ENCODE measurements at regions not wholly inside any gene's neighbourhood (a gene's known extent, or its start where the extent isn't known, plus 50 kb on each side); places are given as distances from the start of the nearest gene placed in this dataset.

GRCh38 chr7:436367-437128, 83.1 kb downstream of the PDGFA start:
- H3K9ac ChIP-seq (ENCODE audit: extremely low read depth, insufficient read length, low read length): no peak overlapping the region
- no peaks in the 10 kb centered on the region for H4K20me1 ChIP-seq (ENCODE audit: control insufficient read depth, insufficient read depth, insufficient read length)
- H2AK5ac ChIP-seq (ENCODE audit: insufficient read length, low read length): no peak overlapping the region
- no peak overlapping the region for H2BK20ac ChIP-seq (ENCODE audit: low read depth, low read length, poor library complexity, severe bottlenecking)
- DNase-seq: no peak
- no peak overlapping the region for H3K18ac ChIP-seq (ENCODE audit: insufficient read length, low read depth, low read length)
- H3K23me2 ChIP-seq (ENCODE audit: insufficient read length, low read depth, low read length, poor library complexity, severe bottlenecking): no peaks in the 10 kb centered on the region
- H3K4me1 ChIP-seq (ENCODE audit: insufficient read depth, low read length): no peaks in the 10 kb centered on the region
- H2BK15ac ChIP-seq (ENCODE audit: low read depth, low read length): no peak overlapping the region
- no peak overlapping the region for H3K4me2 ChIP-seq (ENCODE audit: insufficient read depth, insufficient read length, low read length)
- H3K27me3 ChIP-seq (ENCODE audit: insufficient read depth, low read length): no peaks in the 10 kb centered on the region
- no CpG with 5 or more reads among the region's 33 CpGs for WGBS (ENCODE audit: extremely low coverage, insufficient read length, low lambda C conversion rate)
- no peaks in the 10 kb centered on the region for H3K79me2 ChIP-seq (ENCODE audit: insufficient read depth, low read length)
- no peak overlapping the region for H4K91ac ChIP-seq (ENCODE audit: insufficient read length, low read depth, low read length)
- H3K4ac ChIP-seq (ENCODE audit: low read depth, low read length): no peak overlapping the region
- H3T11ph ChIP-seq (ENCODE audit: low read length): no peak overlapping the region
- peaks cover 5% of the 10 kb centered on the region for H3K27me3 Mint-ChIP-seq (ENCODE audit: low read depth)
- H2AFZ ChIP-seq (ENCODE audit: low read length): no peak overlapping the region
- no peak overlapping the region for H2BK5ac ChIP-seq (ENCODE audit: insufficient read length, low read length)
- no peak overlapping the region for H4K8ac ChIP-seq (replicated peaks; ENCODE audit: insufficient read length, low read depth, low read length)
- no peaks in the 10 kb centered on the region for H3K79me1 ChIP-seq (ENCODE audit: insufficient read depth, low read depth, low read length, poor library complexity, severe bottlenecking)
- no peak overlapping the region for H3K56ac ChIP-seq (ENCODE audit: insufficient read length, low read depth, low read length)
- no peak overlapping the region for H3K23ac ChIP-seq (ENCODE audit: insufficient read length, low read depth, low read length)
- H3K27ac ChIP-seq (ENCODE audit: insufficient read length, low read depth, low read length): no peak overlapping the region
- H3K9me3 Mint-ChIP-seq: peaks cover 0 to 3% of the 10 kb centered on the region in 2 experiments; a peak in 3 of 5 replicates
- no peak overlapping the region for H3K4me3 Mint-ChIP-seq
- H3K4me1 Mint-ChIP-seq: peaks cover 20 to 26% of the 10 kb centered on the region in 2 experiments
- H3K14ac ChIP-seq (ENCODE audit: insufficient read depth, low read length): no peak overlapping the region
- 0 out of 7 replicates have a peak overlapping the region, but pooled peaks of 2 of the 3 experiments have one; percentile 23 to 44 for H3K27ac Mint-ChIP-seq
- H2BK12ac ChIP-seq (ENCODE audit: insufficient read length, low read depth, low read length): no peak overlapping the region
- no peak overlapping the region for H2BK120ac ChIP-seq (ENCODE audit: low read depth, low read length, poor library complexity, severe bottlenecking)
- TF ChIP-seq, protein P1, sequence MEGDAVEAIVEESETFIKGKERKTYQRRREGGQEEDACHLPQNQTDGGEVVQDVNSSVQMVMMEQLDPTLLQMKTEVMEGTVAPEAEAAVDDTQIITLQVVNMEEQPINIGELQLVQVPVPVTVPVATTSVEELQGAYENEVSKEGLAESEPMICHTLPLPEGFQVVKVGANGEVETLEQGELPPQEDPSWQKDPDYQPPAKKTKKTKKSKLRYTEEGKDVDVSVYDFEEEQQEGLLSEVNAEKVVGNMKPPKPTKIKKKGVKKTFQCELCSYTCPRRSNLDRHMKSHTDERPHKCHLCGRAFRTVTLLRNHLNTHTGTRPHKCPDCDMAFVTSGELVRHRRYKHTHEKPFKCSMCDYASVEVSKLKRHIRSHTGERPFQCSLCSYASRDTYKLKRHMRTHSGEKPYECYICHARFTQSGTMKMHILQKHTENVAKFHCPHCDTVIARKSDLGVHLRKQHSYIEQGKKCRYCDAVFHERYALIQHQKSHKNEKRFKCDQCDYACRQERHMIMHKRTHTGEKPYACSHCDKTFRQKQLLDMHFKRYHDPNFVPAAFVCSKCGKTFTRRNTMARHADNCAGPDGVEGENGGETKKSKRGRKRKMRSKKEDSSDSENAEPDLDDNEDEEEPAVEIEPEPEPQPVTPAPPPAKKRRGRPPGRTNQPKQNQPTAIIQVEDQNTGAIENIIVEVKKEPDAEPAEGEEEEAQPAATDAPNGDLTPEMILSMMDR (conservative IDR thresholded peaks at IDR 0.05): no peak
- H3K9me3 ChIP-seq (ENCODE audit: control insufficient read depth, low read depth, low read length): no peaks in the 10 kb centered on the region
- H3K36me3 Mint-ChIP-seq (ENCODE audit: insufficient read depth in 1 of 3, low read depth in 3 of 3): peaks cover 0 to 2% (median 0%) of the 10 kb centered on the region in 3 experiments; a peak in 1 of 7 replicates
- no peak overlapping the region for H4K5ac ChIP-seq (ENCODE audit: insufficient read length, low read depth, low read length)
